H7 (cell line): ENCODE measurements at regions not wholly inside any gene's neighbourhood (a gene's known extent, or its start where the extent isn't known, plus 50 kb on each side); places are given as distances from the start of the nearest gene placed in this dataset.
"Not testable (repeated sequence)": the region's sequence is repeated elsewhere in the genome, so short reads cannot be mapped to it uniquely, and the experiment has no call there.

Experiments used
- DNase-seq: peaks from one replicate; pipeline ENCODE4 v3.0.0; 2012
- H3K27me3 ChIP-seq: 2 replicates; pipeline ENCODE4 v1.6.0; 2011; ENCODE audit warnings: mild to moderate bottlenecking, low read length; ENCODE audit not compliant: control insufficient read depth, insufficient read depth
- H3K36me3 ChIP-seq: replicated peaks from 2 replicates; pipeline ENCODE4 v1.5.1; 2011; ENCODE audit warnings: low read length; ENCODE audit not compliant: control insufficient read depth, insufficient read depth
- H3K4me3 ChIP-seq: 2 replicates; pipeline ENCODE4 v1.5.1; 2011; ENCODE audit warnings: low read depth, mild to moderate bottlenecking, control low read depth, low read length, moderate library complexity; ENCODE audit not compliant: insufficient read depth

DNA sequence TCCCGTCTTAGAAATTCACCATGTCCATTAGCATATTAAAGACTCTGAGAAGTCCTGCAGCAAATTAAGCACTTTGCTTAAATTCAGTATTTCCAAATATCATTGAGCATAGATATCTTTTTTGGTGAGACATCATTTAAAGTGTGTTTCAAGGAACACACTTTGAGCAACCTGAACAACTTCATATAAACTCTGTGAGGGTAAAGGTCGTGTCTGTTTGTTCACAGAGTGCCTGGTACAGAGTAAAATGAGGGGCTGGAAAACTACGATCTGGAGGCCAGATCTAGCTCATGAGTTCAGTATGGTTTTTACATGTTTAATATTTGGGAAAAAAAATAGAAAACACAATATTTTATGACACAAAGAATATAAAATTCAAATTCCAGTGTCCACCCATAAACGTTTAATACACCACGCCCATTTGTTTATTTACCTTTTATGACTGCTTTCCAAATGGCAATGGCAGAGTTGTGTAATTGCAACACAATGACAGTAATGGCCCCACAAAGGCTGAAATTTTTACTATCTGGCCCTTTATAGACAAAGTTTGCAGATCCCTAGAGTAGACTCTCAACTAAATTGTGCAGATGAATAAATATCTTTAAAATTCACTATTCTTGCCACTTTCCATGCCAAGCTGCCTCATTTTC is 67.4 kb downstream of the SNTN start:
- no peak for DNase-seq
- Histone ChIP-seq H3K36me3 (no peaks in the 10 kb centered on the region), H3K4me3 (no peak overlapping the region), H3K27me3 (no peaks in the 10 kb centered on the region)

DNA sequence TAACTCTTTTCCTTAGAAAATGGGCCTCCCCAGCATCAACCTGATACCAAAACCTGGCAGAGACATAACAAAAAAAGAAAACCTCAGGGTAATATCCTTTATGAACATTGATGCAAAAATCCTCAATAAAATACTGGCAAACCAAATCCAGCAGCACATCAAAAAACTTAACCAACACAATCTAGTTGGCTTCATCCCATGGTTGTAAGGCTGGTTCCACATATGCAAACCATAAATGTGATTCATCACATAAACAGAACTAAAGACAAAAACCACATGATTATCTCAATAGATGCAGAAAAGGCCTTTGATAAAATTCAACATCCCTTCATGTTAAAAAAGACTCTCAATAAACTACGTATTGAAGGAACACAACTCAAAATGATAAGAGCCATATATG is 68.5 kb downstream of the SNTN start:
- H3K4me3 ChIP-seq, H3K36me3 ChIP-seq, DNase-seq, H3K27me3 ChIP-seq: not testable (repeated sequence)

DNA sequence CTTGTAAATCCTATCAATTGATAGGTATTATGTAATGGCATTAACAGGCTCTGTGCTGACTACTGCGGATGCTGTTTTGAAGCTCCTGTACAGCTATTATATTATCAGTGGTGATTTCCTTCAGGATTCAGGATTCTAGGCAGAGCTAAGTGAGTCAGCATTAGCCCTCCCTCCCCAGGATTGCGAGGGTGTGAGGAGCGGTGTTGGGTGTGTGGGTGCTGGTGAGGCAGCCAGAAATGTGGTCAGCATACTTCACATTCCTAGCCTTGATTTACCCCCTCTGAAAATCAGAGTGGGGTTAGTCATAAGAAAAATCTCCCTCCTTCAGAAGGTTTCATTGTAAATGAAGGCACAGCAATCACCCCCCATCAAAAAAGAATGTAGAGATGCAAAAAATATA is 72.5 kb downstream of the SNTN start:
- H3K4me3 ChIP-seq: no peak overlapping the region
- peak; percentile 22 for DNase-seq
- no peaks in the 10 kb centered on the region for H3K36me3 ChIP-seq
- H3K27me3 ChIP-seq: no peaks in the 10 kb centered on the region

DNA sequence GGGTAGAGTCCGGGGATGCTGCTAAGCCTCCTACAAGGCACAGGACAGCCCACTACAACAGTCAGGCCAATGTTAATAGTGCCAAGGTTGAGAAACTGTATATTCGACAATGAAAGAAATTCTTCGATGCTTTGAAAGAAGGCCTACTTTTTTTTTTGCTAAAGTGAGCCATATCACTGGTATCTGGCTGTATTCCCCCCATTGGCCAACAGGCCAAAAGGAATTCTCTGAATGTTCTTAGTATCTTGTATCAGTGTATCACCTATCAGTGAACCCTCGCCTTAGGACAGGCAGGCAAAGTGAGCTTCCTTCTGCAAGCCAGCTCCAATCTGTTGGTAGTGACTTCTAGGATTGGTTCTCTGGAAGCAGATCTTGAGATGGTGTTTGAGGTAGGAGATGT is 74.2 kb downstream of the SNTN start:
- H3K36me3 ChIP-seq: no peaks in the 10 kb centered on the region
- no peaks in the 10 kb centered on the region for H3K27me3 ChIP-seq
- no peak for DNase-seq
- no peak overlapping the region for H3K4me3 ChIP-seq

DNA sequence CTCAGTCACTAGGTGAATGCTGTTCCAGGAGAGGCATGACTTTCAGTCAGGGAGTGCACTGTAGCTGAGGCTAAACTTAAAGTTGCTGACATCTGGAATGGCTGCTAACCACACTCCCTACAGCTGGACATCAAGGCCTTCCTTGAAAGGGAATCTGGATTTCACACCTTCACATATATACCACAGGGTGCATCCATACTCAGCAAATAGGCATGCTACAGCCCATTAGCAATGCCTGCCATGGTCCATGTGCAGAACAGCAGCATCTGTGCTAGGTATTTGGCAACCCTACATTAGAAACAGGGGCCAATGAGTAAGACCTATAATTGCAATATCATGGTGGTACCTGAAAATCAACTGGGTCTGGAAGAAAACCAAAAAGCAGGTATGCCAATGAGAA is 74.8 kb downstream of the SNTN start:
- no peak overlapping the region for H3K4me3 ChIP-seq
- H3K27me3 ChIP-seq: no peaks in the 10 kb centered on the region
- H3K36me3 ChIP-seq: no peaks in the 10 kb centered on the region
- DNase-seq: no peak

DNA sequence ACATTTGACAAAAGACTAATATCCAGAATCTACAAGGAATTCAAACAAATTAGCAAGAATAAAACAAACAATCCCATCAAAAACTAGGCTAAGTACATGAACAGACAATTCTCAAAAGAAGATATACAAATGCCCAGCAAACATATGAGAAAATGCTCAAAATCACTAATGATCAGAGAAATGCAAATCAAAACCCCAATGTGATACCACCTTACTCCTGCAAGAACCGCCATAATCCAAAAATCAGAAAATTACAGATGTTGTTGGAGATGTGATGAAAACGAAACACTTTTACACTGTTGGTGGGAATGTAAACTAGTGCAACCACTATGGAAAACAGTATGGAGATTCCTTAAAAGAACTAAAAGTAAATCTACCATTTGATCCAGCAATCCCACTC is 79.4 kb downstream of the SNTN start:
- DNase-seq: no peak
- H3K36me3 ChIP-seq: no peaks in the 10 kb centered on the region
- no peak overlapping the region for H3K4me3 ChIP-seq
- H3K27me3 ChIP-seq: no peaks in the 10 kb centered on the region

DNA sequence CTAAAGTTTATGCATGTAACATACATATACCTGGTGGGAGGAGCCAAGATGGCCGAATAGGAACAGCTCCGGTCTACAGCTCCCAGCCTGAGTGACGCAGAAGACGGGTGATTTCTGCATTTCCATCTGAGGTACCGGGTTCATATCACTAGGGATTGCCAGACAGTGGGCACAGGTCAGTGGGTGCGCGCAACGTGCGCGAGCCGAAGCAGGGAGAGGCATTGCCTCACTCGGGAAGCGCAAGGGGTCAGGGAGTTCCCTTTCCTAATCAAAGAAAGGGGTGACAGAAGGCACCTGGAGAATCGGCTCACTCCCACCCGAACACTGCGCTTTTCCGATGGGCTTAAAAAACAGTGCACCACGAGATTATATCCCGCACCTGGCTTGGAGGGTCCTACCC is 80.8 kb downstream of the SNTN start:
- not testable (repeated sequence) for H3K27me3 ChIP-seq, DNase-seq

DNA sequence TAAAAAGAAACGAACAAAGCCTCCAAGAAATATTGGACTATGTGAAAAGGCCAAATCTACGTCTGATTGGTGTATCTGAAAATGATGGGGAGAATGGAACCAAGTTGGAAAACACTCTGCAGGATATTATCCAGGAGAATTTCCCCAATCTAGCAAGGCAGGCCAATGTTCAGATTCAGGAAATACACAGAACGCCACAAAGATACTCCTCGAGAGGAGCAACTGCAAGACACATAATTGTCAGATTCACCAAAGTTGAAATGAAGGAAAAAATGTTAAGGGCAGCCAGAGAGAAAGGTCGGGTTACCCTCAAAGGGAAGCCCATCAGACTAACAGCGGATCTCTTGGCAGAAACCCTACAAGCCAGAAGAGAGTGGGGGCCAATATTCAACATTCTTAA is 82.2 kb downstream of the SNTN start:
- not testable (repeated sequence) for H3K36me3 ChIP-seq, H3K27me3 ChIP-seq, DNase-seq, H3K4me3 ChIP-seq

More for the DNA sequence above, 80.8 kb downstream of the SNTN start:
- H3K4me3 ChIP-seq, H3K36me3 ChIP-seq: not testable (repeated sequence)

DNA sequence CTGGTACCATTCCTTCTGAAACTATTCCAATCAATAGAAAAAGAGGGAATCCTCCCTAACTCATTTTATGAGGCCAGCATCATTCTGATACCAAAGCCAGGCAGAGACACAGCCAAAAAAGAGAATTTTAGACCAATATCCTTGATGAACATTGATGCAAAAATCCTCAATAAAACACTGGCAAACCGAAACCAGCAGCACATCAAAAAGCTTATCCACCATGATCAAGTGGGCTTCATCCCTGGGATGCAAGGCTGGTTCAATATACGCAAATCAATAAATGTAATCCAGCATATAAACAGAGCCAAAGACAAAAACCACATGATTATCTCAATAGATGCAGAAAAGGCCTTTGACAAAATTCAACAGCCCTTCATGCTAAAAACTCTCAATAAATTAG is 82.3 kb upstream of the C3orf49 start:
- DNase-seq, H3K36me3 ChIP-seq, H3K4me3 ChIP-seq, H3K27me3 ChIP-seq: not testable (repeated sequence)

DNA sequence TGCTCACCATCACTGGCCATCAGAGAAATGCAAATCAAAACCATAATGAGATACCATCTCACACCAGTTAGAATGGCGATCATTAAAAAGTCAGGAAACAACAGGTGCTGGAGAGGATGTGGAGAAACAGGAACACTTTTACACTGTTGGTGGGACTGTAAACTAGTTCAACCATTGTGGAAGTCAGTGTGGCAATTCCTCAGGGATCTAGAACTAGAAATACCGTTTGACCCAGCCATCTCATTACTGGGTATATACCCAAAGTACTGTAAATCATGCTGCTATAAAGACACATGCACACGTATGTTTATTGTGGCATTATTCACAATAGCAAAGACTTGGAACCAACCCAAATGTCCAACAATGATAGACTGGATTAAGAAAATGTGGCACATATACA is 80.5 kb upstream of the C3orf49 start:
- not testable (repeated sequence) for H3K4me3 ChIP-seq, DNase-seq, H3K36me3 ChIP-seq, H3K27me3 ChIP-seq

DNA sequence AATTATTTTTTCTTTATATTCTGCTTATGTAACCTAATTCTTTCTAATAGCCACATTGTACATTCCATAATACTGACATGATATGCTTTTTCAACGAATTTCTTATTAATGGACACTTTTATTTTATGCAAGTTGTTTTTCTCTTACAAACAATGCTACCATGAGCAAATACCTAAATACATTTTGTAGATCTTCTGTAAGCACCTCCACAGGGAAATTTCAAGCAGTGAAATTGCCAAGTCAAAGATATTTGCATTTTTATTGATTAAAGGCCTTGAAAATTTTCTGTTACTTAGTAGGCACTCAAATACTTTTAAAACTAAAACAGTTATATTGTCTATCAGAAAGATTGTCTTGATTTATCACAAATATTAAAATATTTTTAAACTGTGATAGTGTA is 79.6 kb upstream of the C3orf49 start:
- no peaks in the 10 kb centered on the region for H3K36me3 ChIP-seq
- H3K27me3 ChIP-seq: no peaks in the 10 kb centered on the region
- H3K4me3 ChIP-seq: no peak overlapping the region
- no peak for DNase-seq

DNA sequence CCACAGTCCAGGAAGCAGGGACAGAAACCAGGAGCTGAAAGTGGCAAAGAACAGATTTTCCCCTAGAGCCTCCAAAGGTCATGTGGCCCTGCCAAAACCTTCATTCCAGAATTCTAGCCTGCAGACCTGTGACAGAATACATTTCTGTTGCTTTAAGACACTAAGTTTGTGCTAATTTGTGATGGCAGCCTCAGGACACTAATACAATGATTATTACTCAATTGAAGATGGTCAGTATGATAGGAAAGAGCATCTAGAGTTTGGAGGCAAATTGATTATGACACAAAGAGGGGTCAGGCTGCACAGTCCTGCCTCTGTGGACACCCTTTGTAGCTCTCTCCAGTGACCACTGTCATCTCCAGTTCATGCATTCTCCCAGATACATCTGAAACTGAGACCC is 79.0 kb upstream of the C3orf49 start:
- H3K4me3 ChIP-seq: no peak overlapping the region

DNA sequence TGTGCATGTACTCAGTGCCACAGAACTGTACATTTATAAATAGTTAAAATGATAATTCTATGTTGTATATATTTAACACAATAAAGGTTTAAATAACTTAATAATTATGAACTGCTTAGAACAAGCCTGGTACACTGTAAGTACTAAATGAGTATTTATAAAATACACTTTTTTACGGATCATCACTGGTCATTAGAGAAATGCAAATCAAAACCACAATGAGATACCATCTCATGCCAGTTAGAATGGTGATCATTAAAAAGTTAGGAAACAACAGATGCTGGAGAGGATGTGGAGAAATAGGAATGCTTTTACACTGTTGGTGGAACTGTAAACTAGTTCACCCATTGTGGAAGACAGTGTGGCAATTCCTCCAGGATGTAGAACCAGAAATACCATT is 74.4 kb upstream of the C3orf49 start:
- not testable (repeated sequence) for H3K4me3 ChIP-seq, DNase-seq, H3K27me3 ChIP-seq, H3K36me3 ChIP-seq

More for the DNA sequence above, 79.0 kb upstream of the C3orf49 start:
- Histone ChIP-seq H3K36me3 (no peaks in the 10 kb centered on the region), H3K27me3 (no peaks in the 10 kb centered on the region)
- DNase-seq: no peak

DNA sequence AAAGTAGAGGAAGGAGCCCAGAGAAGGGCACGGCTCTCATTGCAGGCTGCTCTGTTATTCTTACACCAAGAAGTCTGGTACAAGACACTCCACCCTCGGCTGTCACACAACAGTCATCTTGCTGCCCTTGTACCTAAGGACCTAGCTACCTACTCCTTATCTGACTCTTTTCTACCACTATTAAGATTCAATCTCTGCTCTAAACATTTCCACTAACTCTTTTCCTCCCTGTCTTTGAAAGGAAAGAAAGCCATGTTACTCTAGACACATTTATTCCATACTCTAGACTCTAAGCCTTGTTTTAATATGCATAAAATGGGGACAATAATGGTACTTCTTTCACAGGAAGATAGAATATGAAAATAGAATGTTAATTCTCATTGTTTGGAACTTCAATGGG is 73.3 kb upstream of the C3orf49 start:
- DNase-seq: no peak
- H3K27me3 ChIP-seq: no peaks in the 10 kb centered on the region
- no peak overlapping the region for H3K4me3 ChIP-seq
- no peaks in the 10 kb centered on the region for H3K36me3 ChIP-seq

DNA sequence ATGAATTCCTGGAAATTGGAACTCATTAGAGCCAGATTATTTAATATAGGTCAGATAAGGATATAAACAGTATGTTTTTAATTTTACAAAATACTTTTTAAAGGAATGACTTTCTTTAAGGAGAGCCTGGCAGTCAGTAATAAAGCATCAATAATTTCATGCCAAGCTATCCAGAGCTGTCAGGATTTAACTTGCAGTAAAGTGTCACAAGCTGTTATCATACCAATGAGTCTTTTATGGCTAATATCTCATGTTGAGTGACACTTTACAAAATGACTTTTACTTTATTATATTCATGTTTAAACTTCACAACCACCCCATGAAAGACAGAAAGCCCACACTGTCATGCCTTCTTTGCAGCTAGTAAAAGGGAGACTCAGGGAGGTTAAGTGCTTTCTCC is 72.9 kb upstream of the C3orf49 start:
- H3K4me3 ChIP-seq: no peak overlapping the region
- DNase-seq: no peak
- H3K27me3 ChIP-seq: no peaks in the 10 kb centered on the region
- H3K36me3 ChIP-seq: no peaks in the 10 kb centered on the region

DNA sequence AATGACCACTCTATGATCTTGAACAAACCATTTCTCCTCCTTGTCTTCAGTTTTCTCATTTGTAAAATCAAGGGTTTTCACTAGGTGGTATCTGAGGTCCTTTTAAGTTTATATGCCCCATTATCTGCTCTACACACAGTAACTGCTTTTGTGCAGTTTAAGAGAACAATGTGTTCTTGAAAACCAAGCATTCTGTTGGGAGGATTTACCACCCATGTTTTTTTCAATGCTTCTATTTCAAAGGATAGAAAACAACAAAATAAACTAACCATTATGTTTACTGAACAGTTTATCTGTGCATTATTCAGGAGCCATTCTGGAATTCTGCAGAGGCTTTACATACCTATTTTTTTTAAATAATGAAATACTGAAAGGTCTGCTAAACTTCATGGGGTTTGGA is 67.6 kb upstream of the C3orf49 start:
- H3K27me3 ChIP-seq: no peaks in the 10 kb centered on the region
- H3K4me3 ChIP-seq: no peak overlapping the region
- H3K36me3 ChIP-seq: no peaks in the 10 kb centered on the region
- no peak for DNase-seq
